MM.1S (cell line): ENCODE measurements at regions not wholly inside any gene's neighbourhood (a gene's known extent, or its start where the extent isn't known, plus 50 kb on each side); places are given as distances from the start of the nearest gene placed in this dataset.
"Not testable (repeated sequence)": the region's sequence is repeated elsewhere in the genome, so short reads cannot be mapped to it uniquely, and the experiment has no call there.

Experiments used
- DNase-seq: peaks from one replicate; pipeline ENCODE4 v3.0.0-alpha.2; 2015
- H2AFZ ChIP-seq: fragments of 300-600 bp; sonication (generic); 2 replicates; pipeline ENCODE4 v1.6.0; 2016; ENCODE audit warnings: antibody characterized with exemption, low read length
- H3F3A ChIP-seq: fragments of 300-600 bp; sonication (generic); 2 replicates; pipeline ENCODE4 v1.6.1; 2016; ENCODE audit warnings: mild to moderate bottlenecking, antibody characterized with exemption, low read length, moderate library complexity, mixed read lengths; ENCODE audit not compliant: insufficient read depth
- H3K27ac ChIP-seq: fragments of 300-600 bp; sonication (generic); 2 replicates; pipeline ENCODE4 v1.5.1; 2016; ENCODE audit warnings: mild to moderate bottlenecking, low read length
- H3K27me3 ChIP-seq: fragments of 300-600 bp; sonication (generic); replicated peaks from 2 replicates; pipeline ENCODE4 v1.6.0; 2016; ENCODE audit warnings: low read length; ENCODE audit not compliant: insufficient read depth
- H3K36me3 ChIP-seq: fragments of 300-600 bp; sonication (generic); replicated peaks from 2 replicates; pipeline ENCODE4 v1.6.1; 2016; ENCODE audit warnings: mild to moderate bottlenecking, low read length, mixed read lengths; ENCODE audit not compliant: insufficient read depth
- H3K4me1 ChIP-seq: fragments of 300-600 bp; sonication (generic); 2 replicates; pipeline ENCODE4 v1.6.1; 2016; ENCODE audit warnings: low read length, mixed read lengths
- H3K4me2 ChIP-seq: fragments of 300-600 bp; sonication (generic); 2 replicates; pipeline ENCODE4 v1.6.0; 2016; ENCODE audit warnings: low read depth, low read length
- H3K4me3 ChIP-seq: fragments of 300-600 bp; sonication (generic); 2 replicates; pipeline ENCODE4 v1.5.1; 2016; ENCODE audit warnings: low read length, mixed read lengths
- H3K79me2 ChIP-seq: fragments of 300-600 bp; sonication (generic); 2 replicates; pipeline ENCODE4 v1.6.1; 2016; ENCODE audit warnings: mixed run types, low read length, mixed read lengths
- H3K9ac ChIP-seq: fragments of 300-600 bp; sonication (generic); 2 replicates; pipeline ENCODE4 v1.6.1; 2016; ENCODE audit warnings: low read length, mixed read lengths
- H3K9me2 ChIP-seq: fragments of 300-600 bp; sonication (generic); replicated peaks from 2 replicates; pipeline ENCODE4 v1.6.1; 2016; ENCODE audit warnings: mild to moderate bottlenecking, low read length, mixed read lengths; ENCODE audit not compliant: insufficient read depth
- H3K9me3 ChIP-seq: fragments of 300-600 bp; sonication (generic); replicated peaks from 2 replicates; pipeline ENCODE4 v1.6.1; 2016; ENCODE audit warnings: mild to moderate bottlenecking, low read length, mixed read lengths; ENCODE audit not compliant: insufficient read depth
- H4K20me1 ChIP-seq: fragments of 300-600 bp; sonication (generic); 2 replicates; pipeline ENCODE4 v1.6.1; 2016; ENCODE audit warnings: mild to moderate bottlenecking, low read length, moderate library complexity, mixed read lengths; ENCODE audit not compliant: insufficient read depth
- EZH2 ChIP-seq: fragments of 300-600 bp; sonication (generic); optimal IDR thresholded peaks from 2 replicates; pipeline ENCODE3; 2017; ENCODE audit warnings: low read depth, mild to moderate bottlenecking, antibody characterized with exemption, low read length, mixed read lengths
- EZH2phosphoT487 ChIP-seq: fragments of 300-600 bp; sonication (generic); IDR thresholded peaks from 2 replicates; pipeline ENCODE4 v1.6.1; 2018; ENCODE audit warnings: antibody characterized with exemption, low read length
- TF ChIP-seq, protein P1 (sequence below): fragments of 300-600 bp; sonication (generic); IDR thresholded peaks from 2 replicates; pipeline ENCODE4 v1.5.1; 2016; ENCODE audit warnings: antibody characterized with exemption, low read length, mixed read lengths

DNA sequence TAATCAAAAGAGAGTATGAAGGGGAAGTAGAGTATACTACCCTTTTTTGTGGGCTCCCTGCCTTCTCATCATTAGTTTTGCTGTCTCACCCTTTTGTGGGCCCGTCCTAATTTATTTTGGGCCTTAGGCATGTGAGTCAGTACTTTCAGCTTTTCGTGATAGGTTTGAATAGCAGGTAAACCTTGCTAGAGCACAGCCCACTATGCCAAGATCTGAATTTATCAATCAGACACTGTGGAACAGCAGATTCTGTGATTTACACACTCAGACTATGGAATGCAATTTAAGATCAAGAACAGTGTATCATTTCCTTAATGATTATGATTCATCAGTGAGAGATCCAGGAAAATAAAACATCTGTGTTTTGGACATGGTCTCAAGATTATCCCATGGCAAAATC, 1117.1 kb downstream of the KHDRBS2 start:
- no peaks in the 10 kb centered on the region for H3K36me3 ChIP-seq
- H3K9ac ChIP-seq: no peak overlapping the region
- DNase-seq: no peak
- no peak overlapping the region for H3K4me2 ChIP-seq
- no peaks in the 10 kb centered on the region for H3K27me3 ChIP-seq
- no peak overlapping the region for H3K27ac ChIP-seq
- H3F3A ChIP-seq: no peaks in the 10 kb centered on the region
- H3K4me1 ChIP-seq: no peaks in the 10 kb centered on the region
- H3K9me2 ChIP-seq: no peaks in the 10 kb centered on the region
- H3K4me3 ChIP-seq: no peak overlapping the region
- H2AFZ ChIP-seq: no peak overlapping the region
- H3K9me3 ChIP-seq: no peaks in the 10 kb centered on the region
- H4K20me1 ChIP-seq: no peaks in the 10 kb centered on the region
- TF ChIP-seq EZH2phosphoT487: no peak
- TF ChIP-seq EZH2: no peak
- TF ChIP-seq, protein P1, sequence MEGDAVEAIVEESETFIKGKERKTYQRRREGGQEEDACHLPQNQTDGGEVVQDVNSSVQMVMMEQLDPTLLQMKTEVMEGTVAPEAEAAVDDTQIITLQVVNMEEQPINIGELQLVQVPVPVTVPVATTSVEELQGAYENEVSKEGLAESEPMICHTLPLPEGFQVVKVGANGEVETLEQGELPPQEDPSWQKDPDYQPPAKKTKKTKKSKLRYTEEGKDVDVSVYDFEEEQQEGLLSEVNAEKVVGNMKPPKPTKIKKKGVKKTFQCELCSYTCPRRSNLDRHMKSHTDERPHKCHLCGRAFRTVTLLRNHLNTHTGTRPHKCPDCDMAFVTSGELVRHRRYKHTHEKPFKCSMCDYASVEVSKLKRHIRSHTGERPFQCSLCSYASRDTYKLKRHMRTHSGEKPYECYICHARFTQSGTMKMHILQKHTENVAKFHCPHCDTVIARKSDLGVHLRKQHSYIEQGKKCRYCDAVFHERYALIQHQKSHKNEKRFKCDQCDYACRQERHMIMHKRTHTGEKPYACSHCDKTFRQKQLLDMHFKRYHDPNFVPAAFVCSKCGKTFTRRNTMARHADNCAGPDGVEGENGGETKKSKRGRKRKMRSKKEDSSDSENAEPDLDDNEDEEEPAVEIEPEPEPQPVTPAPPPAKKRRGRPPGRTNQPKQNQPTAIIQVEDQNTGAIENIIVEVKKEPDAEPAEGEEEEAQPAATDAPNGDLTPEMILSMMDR: no peak
- no peaks in the 10 kb centered on the region for H3K79me2 ChIP-seq

DNA sequence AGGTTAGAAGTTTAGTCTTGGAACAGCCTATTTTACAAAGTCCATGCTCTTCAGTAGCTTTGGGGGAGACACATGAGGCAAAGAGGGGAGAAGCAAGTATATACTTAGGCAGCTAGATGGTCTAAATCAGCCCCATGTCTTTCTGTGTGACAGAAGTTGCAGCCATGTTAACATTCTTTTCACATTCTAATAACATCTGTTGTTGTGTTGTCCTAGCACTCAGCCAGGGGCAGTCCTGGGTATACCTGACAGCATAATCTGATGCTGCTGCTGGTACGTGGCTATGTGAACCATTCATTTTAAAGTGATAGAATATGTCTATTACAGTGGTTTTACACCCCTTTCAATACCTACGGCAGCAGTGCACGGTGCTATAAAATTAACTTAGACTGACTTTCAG, 1137.0 kb downstream of the KHDRBS2 start:
- H3K36me3 ChIP-seq, H3K9me3 ChIP-seq, H3K4me3 ChIP-seq, H3K79me2 ChIP-seq, H3K27ac ChIP-seq, H2AFZ ChIP-seq, H3K27me3 ChIP-seq, H3F3A ChIP-seq, H3K9me2 ChIP-seq, DNase-seq, H3K4me2 ChIP-seq, H3K9ac ChIP-seq, H4K20me1 ChIP-seq, H3K4me1 ChIP-seq: not testable (repeated sequence)

DNA sequence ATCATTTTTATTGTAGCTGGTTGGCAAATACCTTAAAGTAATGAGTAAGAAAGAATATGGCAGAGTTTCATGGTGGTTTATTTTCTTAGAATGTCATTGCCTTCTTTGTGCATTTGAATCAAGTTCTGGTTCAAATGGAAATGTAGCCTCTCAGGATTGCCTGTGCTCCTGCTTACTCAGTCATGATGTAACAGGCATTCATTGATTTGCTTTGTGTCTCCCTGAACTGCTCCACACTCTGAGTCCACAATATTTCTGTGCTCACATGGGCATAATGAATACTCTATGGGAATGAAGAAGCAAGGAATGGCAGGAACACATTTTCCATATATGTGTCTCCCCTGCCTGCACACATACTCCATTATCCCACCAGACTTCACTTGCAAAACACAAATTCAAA, 1143.8 kb downstream of the KHDRBS2 start:
- not testable (repeated sequence) for H4K20me1 ChIP-seq, DNase-seq, H3K27ac ChIP-seq, H3K27me3 ChIP-seq, H3K4me3 ChIP-seq, H3K4me2 ChIP-seq, H3K9me3 ChIP-seq, H3K9me2 ChIP-seq, H3K36me3 ChIP-seq, H3K9ac ChIP-seq, H3K79me2 ChIP-seq, H3F3A ChIP-seq, H3K4me1 ChIP-seq, H2AFZ ChIP-seq

DNA sequence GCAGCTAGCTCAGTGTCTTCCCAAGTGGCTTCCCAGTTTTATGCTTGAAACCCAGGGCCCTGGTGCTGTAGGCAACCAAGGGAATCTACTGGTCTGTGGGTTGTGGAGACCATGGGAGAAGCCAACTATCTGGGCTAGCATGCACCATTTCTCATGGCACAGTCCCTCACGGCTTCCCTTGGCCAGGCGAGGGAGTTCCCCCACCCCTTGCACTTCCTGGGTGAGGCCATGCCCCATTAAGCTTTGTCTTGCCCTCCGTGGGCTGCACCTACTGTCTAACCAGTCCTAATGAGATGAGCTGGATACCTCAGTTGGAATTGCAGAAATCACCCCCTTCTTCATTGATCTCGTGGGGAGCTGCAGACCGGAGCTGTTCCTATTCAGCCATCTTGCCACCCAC, 1152.0 kb downstream of the KHDRBS2 start:
- TF ChIP-seq EZH2phosphoT487 (no peak), EZH2 (no peak)
- TF ChIP-seq, protein P1: no peak
- Histone ChIP-seq H3K4me1 (no peaks in the 10 kb centered on the region), H2AFZ (no peak overlapping the region), H3K4me2 (no peak overlapping the region), H3K9ac (no peak overlapping the region), H3F3A (no peaks in the 10 kb centered on the region), H3K9me3 (no peaks in the 10 kb centered on the region), H3K4me3 (no peak overlapping the region), H3K79me2 (no peaks in the 10 kb centered on the region), H4K20me1 (no peaks in the 10 kb centered on the region), H3K9me2 (no peaks in the 10 kb centered on the region), H3K27ac (no peak overlapping the region), H3K27me3 (no peaks in the 10 kb centered on the region), H3K36me3 (no peaks in the 10 kb centered on the region)
- DNase-seq: no peak

DNA sequence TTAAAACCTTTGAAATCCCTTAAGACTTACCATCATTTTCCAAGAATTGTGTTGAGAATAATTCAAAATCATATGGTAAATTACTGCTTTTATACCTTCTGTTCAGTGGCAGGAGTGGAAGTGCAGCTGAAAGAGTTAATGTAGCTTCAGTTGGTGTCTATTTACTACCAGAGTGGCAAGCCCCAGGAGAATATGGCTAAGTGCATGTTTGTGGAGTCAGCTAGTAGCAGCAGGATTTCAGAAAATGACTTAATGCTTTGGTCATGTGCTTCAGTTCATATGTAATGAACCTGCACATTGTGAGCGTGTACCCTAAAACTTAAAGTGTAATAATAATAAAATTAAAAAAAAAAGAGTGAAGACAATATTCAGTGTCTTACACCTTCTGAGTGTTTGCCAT, 1171.8 kb downstream of the KHDRBS2 start:
- not testable (repeated sequence) for H4K20me1 ChIP-seq, H3K9me3 ChIP-seq, H3K9me2 ChIP-seq, H3K79me2 ChIP-seq, H3K4me2 ChIP-seq, H3K27ac ChIP-seq, DNase-seq, H3K9ac ChIP-seq, H3K36me3 ChIP-seq, H3K4me3 ChIP-seq, H3K27me3 ChIP-seq, H2AFZ ChIP-seq, H3F3A ChIP-seq, H3K4me1 ChIP-seq

DNA sequence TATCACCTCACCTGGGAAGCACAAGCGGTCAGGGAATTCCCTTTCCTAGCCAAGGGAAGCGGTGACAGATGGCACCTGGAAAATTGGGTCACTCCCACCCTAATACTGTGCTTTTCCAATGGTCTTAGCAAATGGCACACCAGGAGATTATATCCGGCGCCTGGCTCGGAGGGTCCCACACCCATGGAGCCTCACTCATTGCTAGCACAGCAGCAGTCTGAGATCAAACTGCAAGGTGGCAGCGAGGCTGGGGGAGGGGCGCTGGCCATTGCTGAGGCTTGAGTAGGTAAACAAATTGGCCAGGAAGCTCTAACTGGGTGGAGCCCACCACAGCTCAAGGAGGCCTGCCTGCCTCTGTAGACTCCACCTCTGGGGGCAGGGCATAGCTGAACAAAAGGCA, 1178.1 kb downstream of the KHDRBS2 start:
- H2AFZ ChIP-seq, H3K79me2 ChIP-seq, H3K27me3 ChIP-seq, DNase-seq, H3K9me2 ChIP-seq, H3K4me2 ChIP-seq, H3K27ac ChIP-seq, H3K9me3 ChIP-seq, H4K20me1 ChIP-seq, H3K9ac ChIP-seq, H3F3A ChIP-seq, H3K36me3 ChIP-seq, H3K4me1 ChIP-seq, H3K4me3 ChIP-seq: not testable (repeated sequence)

DNA sequence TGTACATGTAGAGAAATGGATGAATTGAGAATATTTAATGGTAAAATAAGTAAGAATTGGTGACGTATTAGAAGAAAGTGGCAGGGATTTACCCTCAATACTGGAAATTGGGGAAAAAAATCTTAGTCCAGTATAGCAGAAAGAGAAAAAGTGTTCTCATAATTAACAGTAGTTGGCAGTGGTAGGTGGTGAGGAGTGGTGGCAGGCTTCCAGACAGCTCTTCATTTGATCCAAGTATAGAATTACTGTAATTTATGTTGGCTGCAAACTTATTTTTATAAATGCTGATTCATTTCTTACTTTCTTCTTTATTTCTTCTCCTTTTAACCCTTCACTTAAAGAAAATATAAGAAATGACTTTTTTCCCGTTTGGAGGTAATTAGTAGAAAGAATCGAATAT, 1182.4 kb downstream of the KHDRBS2 start:
- H3F3A ChIP-seq, H3K4me1 ChIP-seq, H3K27ac ChIP-seq, H2AFZ ChIP-seq, H4K20me1 ChIP-seq, H3K4me3 ChIP-seq, H3K36me3 ChIP-seq, H3K79me2 ChIP-seq, DNase-seq, H3K9me2 ChIP-seq, H3K9ac ChIP-seq, H3K9me3 ChIP-seq, H3K27me3 ChIP-seq, H3K4me2 ChIP-seq: not testable (repeated sequence)
